CD4-positive, alpha-beta T cell treated with Interleukin-4 for 1 hour (primary cell): ENCODE measurements at regions not wholly inside any gene's neighbourhood (a gene's known extent, or its start where the extent isn't known, plus 50 kb on each side); places are given as distances from the start of the nearest gene placed in this dataset.
"Not testable (repeated sequence)": the region's sequence is repeated elsewhere in the genome, so short reads cannot be mapped to it uniquely, and the experiment has no call there.

Experiments used
- DNase-seq, 2 donors: peaks; one replicate each; pipeline ENCODE4 v3.0.0-alpha.2; 2020 to 2022

- DNase-seq: no peak
Measured at GRCh38 chr5:7117961-7118360, 278.0 kb upstream of the ADCY2 start.

GRCh38 chr5:7131680-7132079 lies 264.3 kb upstream of the ADCY2 start:
- DNase-seq: no peak

GRCh38 chr5:7146886-7147285 lies 249.1 kb upstream of the ADCY2 start:
- DNase-seq: no peak

- no peak for DNase-seq
Measured at GRCh38 chr5:7157083-7157482, 238.9 kb upstream of the ADCY2 start.

GRCh38 chr5:7169240-7169878 lies 226.6 kb upstream of the ADCY2 start:
- DNase-seq: no peak

- DNase-seq: not testable (repeated sequence)
Measured at GRCh38 chr5:7170785-7171184, 225.2 kb upstream of the ADCY2 start.

- DNase-seq: no peak
Measured at GRCh38 chr5:7179364-7179763, 216.6 kb upstream of the ADCY2 start.

- DNase-seq: no peak
Measured at GRCh38 chr5:7181841-7182240, 214.1 kb upstream of the ADCY2 start.

- DNase-seq: no peak
Measured at GRCh38 chr5:7185742-7186141, 210.2 kb upstream of the ADCY2 start.

GRCh38 chr5:7186818-7187217 lies 209.1 kb upstream of the ADCY2 start:
- DNase-seq: no peak

- no peak for DNase-seq
Measured at GRCh38 chr5:7190712-7191250, 205.2 kb upstream of the ADCY2 start.

GRCh38 chr5:7192016-7192415 lies 203.9 kb upstream of the ADCY2 start:
- no peak for DNase-seq

GRCh38 chr5:7202846-7203245 lies 193.1 kb upstream of the ADCY2 start:
- DNase-seq: no peak

GRCh38 chr5:7207979-7208378 lies 188.0 kb upstream of the ADCY2 start:
- DNase-seq: no peak

GRCh38 chr5:7208938-7209337 lies 187.0 kb upstream of the ADCY2 start:
- DNase-seq: no peak

- DNase-seq: no peak
Measured at GRCh38 chr5:7209658-7210057, 186.3 kb upstream of the ADCY2 start.

GRCh38 chr5:7210549-7210948 lies 185.4 kb upstream of the ADCY2 start:
- no peak for DNase-seq

- no peak for DNase-seq
Measured at GRCh38 chr5:7213525-7213924, 182.4 kb upstream of the ADCY2 start.

- no peak for DNase-seq
Measured at GRCh38 chr5:7214906-7215416, 181.0 kb upstream of the ADCY2 start.

GRCh38 chr5:7218141-7218540 lies 177.8 kb upstream of the ADCY2 start:
- no peak for DNase-seq

- no peak for DNase-seq
Measured at GRCh38 chr5:7220156-7220555, 175.8 kb upstream of the ADCY2 start.

GRCh38 chr5:7221041-7221440 lies 174.9 kb upstream of the ADCY2 start:
- no peak for DNase-seq

- DNase-seq: no peak
Measured at GRCh38 chr5:7225826-7226225, 170.1 kb upstream of the ADCY2 start.

GRCh38 chr5:7242118-7242710 lies 153.7 kb upstream of the ADCY2 start:
- DNase-seq: no peak

- DNase-seq: no peak
Measured at GRCh38 chr5:7244208-7244607, 151.7 kb upstream of the ADCY2 start.
